ENCODE measurements at regions not wholly inside any gene's neighbourhood (a gene's known extent, or its start where the extent isn't known, plus 50 kb on each side); places are given as distances from the start of the nearest gene placed in this dataset.
"Not testable (repeated sequence)": the region's sequence is repeated elsewhere in the genome, so short reads cannot be mapped to it uniquely, and the experiment has no call there.

- intact Hi-C loops (cut with DNase I): no loop called here
- DNase-seq (ENCODE audit: low spot score): no peak
These were observed 290.4 kb downstream of the RAD51AP2 start for GRCh38 chr2:17227856-17228255.

- DNase-seq (ENCODE audit: low spot score): no peak
- intact Hi-C loops (cut with DNase I): no loop called here
These were observed 291.2 kb downstream of the RAD51AP2 start for GRCh38 chr2:17226941-17227490.

- DNase-seq (ENCODE audit: low spot score): no peak
- intact Hi-C loops (cut with DNase I): no loop called here
These were observed 295.0 kb downstream of the RAD51AP2 start for GRCh38 chr2:17223211-17223610.

GRCh38 chr2:17208511-17208910 is 309.7 kb downstream of the RAD51AP2 start:
- intact Hi-C loops (cut with DNase I): no loop called here
- no peak for DNase-seq (ENCODE audit: low spot score)

- intact Hi-C loops (cut with DNase I): no loop called here
- no peak for DNase-seq (ENCODE audit: low spot score)
These were observed 311.5 kb downstream of the RAD51AP2 start for GRCh38 chr2:17206771-17207170.

- intact Hi-C loops (cut with DNase I); DNase-seq (ENCODE audit: low spot score): not testable (repeated sequence)
These were observed 314.0 kb downstream of the RAD51AP2 start for GRCh38 chr2:17204214-17204613.

- intact Hi-C loops (cut with DNase I); DNase-seq (ENCODE audit: low spot score): not testable (repeated sequence)
These were observed 315.6 kb downstream of the RAD51AP2 start for GRCh38 chr2:17202628-17203027.

- intact Hi-C loops (cut with DNase I): no loop called here
- DNase-seq (ENCODE audit: low spot score): no peak
These were observed 318.5 kb downstream of the RAD51AP2 start for GRCh38 chr2:17199741-17200140.

- no peak for DNase-seq (ENCODE audit: low spot score)
- intact Hi-C loops (cut with DNase I): no loop called here
These were observed 321.9 kb downstream of the RAD51AP2 start for GRCh38 chr2:17196380-17196779.

- no peak for DNase-seq (ENCODE audit: low spot score)
- intact Hi-C loops (cut with DNase I): no loop called here
These were observed 323.2 kb downstream of the RAD51AP2 start for GRCh38 chr2:17195016-17195415.

GRCh38 chr2:17194083-17194482 is 324.2 kb downstream of the RAD51AP2 start:
- intact Hi-C loops (cut with DNase I): no loop called here
- no peak for DNase-seq (ENCODE audit: low spot score)

GRCh38 chr2:17193433-17193890 is 324.8 kb downstream of the RAD51AP2 start:
- DNase-seq (ENCODE audit: low spot score); intact Hi-C loops (cut with DNase I): not testable (repeated sequence)

GRCh38 chr2:17191223-17191622 is 327.0 kb downstream of the RAD51AP2 start:
- intact Hi-C loops (cut with DNase I): no loop called here
- no peak for DNase-seq (ENCODE audit: low spot score)

- DNase-seq (ENCODE audit: low spot score): no peak
- intact Hi-C loops (cut with DNase I): no loop called here
These were observed 327.7 kb downstream of the RAD51AP2 start for GRCh38 chr2:17190527-17190926.

GRCh38 chr2:17188721-17189120 is 329.5 kb downstream of the RAD51AP2 start:
- no peak for DNase-seq (ENCODE audit: low spot score)
- intact Hi-C loops (cut with DNase I): no loop called here

GRCh38 chr2:17184512-17184911 is 333.7 kb downstream of the RAD51AP2 start:
- no peak for DNase-seq (ENCODE audit: low spot score)
- intact Hi-C loops (cut with DNase I): no loop called here

- intact Hi-C loops (cut with DNase I): no loop called here
- DNase-seq (ENCODE audit: low spot score): no peak
These were observed 335.8 kb downstream of the RAD51AP2 start for GRCh38 chr2:17182399-17182798.

- intact Hi-C loops (cut with DNase I): no loop called here
- DNase-seq (ENCODE audit: low spot score): no peak
These were observed 337.0 kb downstream of the RAD51AP2 start for GRCh38 chr2:17181051-17181752.

GRCh38 chr2:17179145-17179808 is 339.0 kb downstream of the RAD51AP2 start:
- DNase-seq (ENCODE audit: low spot score): no peak
- intact Hi-C loops (cut with DNase I): no loop called here

GRCh38 chr2:17177088-17177487 is 341.2 kb downstream of the RAD51AP2 start:
- no peak for DNase-seq (ENCODE audit: low spot score)
- intact Hi-C loops (cut with DNase I): no loop called here

GRCh38 chr2:17171446-17172049 is 346.7 kb downstream of the RAD51AP2 start:
- intact Hi-C loops (cut with DNase I): no loop called here
- no peak for DNase-seq (ENCODE audit: low spot score)
